NCI-H2107 treated with DMSO at 0.1 percent for 48 hours (cell line): ENCODE measurements at regions not wholly inside any gene's neighbourhood (a gene's known extent, or its start where the extent isn't known, plus 50 kb on each side); places are given as distances from the start of the nearest gene placed in this dataset.
"Not testable (repeated sequence)": the region's sequence is repeated elsewhere in the genome, so short reads cannot be mapped to it uniquely, and the experiment has no call there.

Experiments used
- DNase-seq: peaks from one replicate; lab custom pipeline; 2025; ENCODE audit not compliant: unreplicated experiment; lab: John Stamatoyannopoulos, UW

- DNase-seq, result no peak
These were observed 1038.3 kb downstream of the CDH11 start for GRCh38 chr16:64083428-64084129.

- DNase-seq, result no peak
These were observed 1044.6 kb downstream of the CDH11 start for GRCh38 chr16:64077242-64077641.

- no peak for DNase-seq
These were observed 1047.2 kb downstream of the CDH11 start for GRCh38 chr16:64074706-64075105.

GRCh38 chr16:64072131-64072730 is 1049.6 kb downstream of the CDH11 start:
- DNase-seq, result not testable (repeated sequence)

GRCh38 chr16:64065523-64065922 is 1056.3 kb downstream of the CDH11 start:
- DNase-seq, result no peak

- no peak for DNase-seq
These were observed 1060.2 kb downstream of the CDH11 start for GRCh38 chr16:64061621-64062020.

GRCh38 chr16:64060631-64061030 is 1061.2 kb downstream of the CDH11 start:
- DNase-seq, result no peak

GRCh38 chr16:64058685-64059084 is 1063.2 kb downstream of the CDH11 start:
- DNase-seq, result no peak

- DNase-seq, result no peak
These were observed 1070.0 kb downstream of the CDH11 start for GRCh38 chr16:64051824-64052223.

GRCh38 chr16:64047878-64048277 is 1074.0 kb downstream of the CDH11 start:
- DNase-seq, result no peak

GRCh38 chr16:64047207-64047606 is 1074.7 kb downstream of the CDH11 start:
- no peak for DNase-seq

GRCh38 chr16:64035337-64035736 is 1086.5 kb downstream of the CDH11 start:
- no peak for DNase-seq

GRCh38 chr16:64019339-64019738 is 1102.5 kb downstream of the CDH11 start:
- DNase-seq, result no peak

GRCh38 chr16:64017796-64018195 is 1104.1 kb downstream of the CDH11 start:
- DNase-seq, result no peak

- no peak for DNase-seq
These were observed 1108.0 kb downstream of the CDH11 start for GRCh38 chr16:64013856-64014255.

- DNase-seq, result no peak
These were observed 1109.7 kb downstream of the CDH11 start for GRCh38 chr16:64012166-64012565.

- no peak for DNase-seq
These were observed 1110.2 kb downstream of the CDH11 start for GRCh38 chr16:64011650-64012049.

GRCh38 chr16:64008131-64008530 is 1113.7 kb downstream of the CDH11 start:
- no peak for DNase-seq

GRCh38 chr16:64004116-64004515 is 1117.7 kb downstream of the CDH11 start:
- DNase-seq, result no peak

GRCh38 chr16:63995025-63995424 is 1126.8 kb downstream of the CDH11 start:
- no peak for DNase-seq

- no peak for DNase-seq
These were observed 1138.5 kb downstream of the CDH11 start for GRCh38 chr16:63983401-63983800.

GRCh38 chr16:63982741-63983140 is 1139.1 kb downstream of the CDH11 start:
- no peak for DNase-seq

- no peak for DNase-seq
These were observed 1139.8 kb downstream of the CDH11 start for GRCh38 chr16:63982110-63982509.
